Gastroesophageal sphincter (tissue), 3 donors: ENCODE measurements at regions not wholly inside any gene's neighbourhood (a gene's known extent, or its start where the extent isn't known, plus 50 kb on each side); places are given as distances from the start of the nearest gene placed in this dataset.

Experiments
- CTCF ChIP-seq, 4 experiments: fragments of 200-600 bp in 2 of 4; fragments of 450-650 bp in 2 of 4; sonication (generic) in 1 of 4; IDR thresholded peaks; one replicate each; pipeline ENCODE4 v1.5.1; 2017 to 2019; ENCODE audit warnings: antibody characterized with exemption in 4 of 4, mild to moderate bottlenecking in 2 of 4, moderate library complexity in 2 of 4
- EP300 ChIP-seq: sonication (generic); formaldehyde crosslinking; IDR thresholded peaks from one replicate; pipeline ENCODE4 v1.6.1; 2017; ENCODE audit warnings: antibody characterized with exemption, mild to moderate bottlenecking
- POLR2A ChIP-seq, 2 donors: fragments of 450-650 bp; IDR thresholded peaks; one replicate each; pipeline ENCODE4 v1.6.1; 2017; ENCODE audit warnings: antibody characterized with exemption in 2 of 2, mild to moderate bottlenecking in 2 of 2, moderate library complexity in 1 of 2
- POLR2AphosphoS5 ChIP-seq: sonication (generic); formaldehyde crosslinking; IDR thresholded peaks from one replicate; pipeline ENCODE4 v1.6.1; 2017; ENCODE audit warnings: antibody characterized with exemption

- no peak for TF ChIP-seq CTCF (IDR thresholded peaks at IDR 0.05)
- no peak for TF ChIP-seq POLR2A (IDR thresholded peaks at IDR 0.05)
- TF ChIP-seq EP300 = no peak
- TF ChIP-seq POLR2AphosphoS5 = no peak
These were observed 384.3 kb upstream of the ID2 start for GRCh38 chr2:8297376-8298231.
